T-helper 1 cell treated with Interleukin-12 subunit alpha and Interleukin-12 subunit beta and Interleukin-4 antibody, amounts not matched to agents 30 μg/mL and 1 μg/mL, for 36 hours (primary cell): ENCODE measurements at regions not wholly inside any gene's neighbourhood (a gene's known extent, or its start where the extent isn't known, plus 50 kb on each side); places are given as distances from the start of the nearest gene placed in this dataset.

Source experiments
- H3K27ac Mint-ChIP-seq: one replicate; pipeline ENCODE4 v1.8.0; 2021; ENCODE audit warnings: mild to moderate bottlenecking, mixed read lengths
- H3K27me3 Mint-ChIP-seq: one replicate; pipeline ENCODE4 v1.8.0; 2021; ENCODE audit warnings: low read depth, mixed read lengths
- H3K36me3 Mint-ChIP-seq: one replicate; pipeline ENCODE4 v1.8.0; 2021; ENCODE audit warnings: low read depth, mixed read lengths
- H3K4me1 Mint-ChIP-seq: one replicate; pipeline ENCODE4 v1.8.0; 2021; ENCODE audit warnings: low read depth, mixed read lengths
- H3K4me3 Mint-ChIP-seq: one replicate; pipeline ENCODE4 v1.8.0; 2021; ENCODE audit warnings: mild to moderate bottlenecking, moderate library complexity, mixed read lengths
- H3K9me3 Mint-ChIP-seq: one replicate; pipeline ENCODE4 v1.8.0; 2021; ENCODE audit warnings: mixed read lengths

GRCh38 chr5:167684251-167684650, 607.2 kb upstream of the WWC1 start:
- no peaks in the 10 kb centered on the region for H3K27me3 Mint-ChIP-seq
- no peaks in the 10 kb centered on the region for H3K4me1 Mint-ChIP-seq
- H3K36me3 Mint-ChIP-seq = no peaks in the 10 kb centered on the region
- H3K4me3 Mint-ChIP-seq = no peak overlapping the region
- H3K27ac Mint-ChIP-seq = no peak overlapping the region
- no peaks in the 10 kb centered on the region for H3K9me3 Mint-ChIP-seq

- H3K4me3 Mint-ChIP-seq = no peak overlapping the region
- peaks cover 4% of the 10 kb centered on the region for H3K9me3 Mint-ChIP-seq
Measured at GRCh38 chr5:167688341-167689130, 602.9 kb upstream of the WWC1 start.

GRCh38 chr5:167694325-167695147, 596.9 kb upstream of the WWC1 start:
- Mint-ChIP-seq H3K27me3 (no peaks in the 10 kb centered on the region), H3K27ac (no peak overlapping the region), H3K4me3 (no peak overlapping the region), H3K9me3 (peaks cover 4% of the 10 kb centered on the region), H3K36me3 (no peaks in the 10 kb centered on the region), H3K4me1 (no peaks in the 10 kb centered on the region)

More at GRCh38 chr5:167688341-167689130, 602.9 kb upstream of the WWC1 start:
- Mint-ChIP-seq H3K36me3 (no peaks in the 10 kb centered on the region), H3K27me3 (no peaks in the 10 kb centered on the region), H3K4me1 (no peaks in the 10 kb centered on the region), H3K27ac (no peak overlapping the region)

GRCh38 chr5:167696558-167697314, 594.7 kb upstream of the WWC1 start:
- Mint-ChIP-seq H3K4me3 (no peak overlapping the region), H3K9me3 (peaks cover 4% of the 10 kb centered on the region), H3K27me3 (no peaks in the 10 kb centered on the region), H3K27ac (no peak overlapping the region), H3K4me1 (no peaks in the 10 kb centered on the region), H3K36me3 (no peaks in the 10 kb centered on the region)

- no peak overlapping the region for H3K4me3 Mint-ChIP-seq
- H3K27me3 Mint-ChIP-seq = no peaks in the 10 kb centered on the region
- no peak overlapping the region for H3K27ac Mint-ChIP-seq
- no peaks in the 10 kb centered on the region for H3K9me3 Mint-ChIP-seq
- H3K4me1 Mint-ChIP-seq = no peaks in the 10 kb centered on the region
- H3K36me3 Mint-ChIP-seq = no peaks in the 10 kb centered on the region
Measured at GRCh38 chr5:167699432-167699831, 592.0 kb upstream of the WWC1 start.

GRCh38 chr5:167701051-167701450, 590.4 kb upstream of the WWC1 start:
- Mint-ChIP-seq H3K9me3 (no peaks in the 10 kb centered on the region), H3K27me3 (no peaks in the 10 kb centered on the region), H3K4me3 (no peak overlapping the region), H3K36me3 (no peaks in the 10 kb centered on the region), H3K4me1 (no peaks in the 10 kb centered on the region), H3K27ac (no peak overlapping the region)

- no peaks in the 10 kb centered on the region for H3K4me1 Mint-ChIP-seq
- no peaks in the 10 kb centered on the region for H3K9me3 Mint-ChIP-seq
- H3K36me3 Mint-ChIP-seq = no peaks in the 10 kb centered on the region
- no peaks in the 10 kb centered on the region for H3K27me3 Mint-ChIP-seq
- H3K4me3 Mint-ChIP-seq = no peak overlapping the region
- H3K27ac Mint-ChIP-seq = no peak overlapping the region
Measured at GRCh38 chr5:167702014-167702413, 589.4 kb upstream of the WWC1 start.

- Mint-ChIP-seq H3K27ac (no peak overlapping the region), H3K9me3 (no peaks in the 10 kb centered on the region), H3K27me3 (no peaks in the 10 kb centered on the region), H3K36me3 (no peaks in the 10 kb centered on the region), H3K4me3 (no peak overlapping the region), H3K4me1 (no peaks in the 10 kb centered on the region)
Measured at GRCh38 chr5:167708449-167708848, 583.0 kb upstream of the WWC1 start.

- H3K4me1 Mint-ChIP-seq = no peaks in the 10 kb centered on the region
- no peaks in the 10 kb centered on the region for H3K36me3 Mint-ChIP-seq
- H3K9me3 Mint-ChIP-seq = no peaks in the 10 kb centered on the region
- no peak overlapping the region for H3K4me3 Mint-ChIP-seq
- H3K27me3 Mint-ChIP-seq = no peaks in the 10 kb centered on the region
- no peak overlapping the region for H3K27ac Mint-ChIP-seq
Measured at GRCh38 chr5:167709625-167710024, 581.8 kb upstream of the WWC1 start.

GRCh38 chr5:167710444-167711073, 580.9 kb upstream of the WWC1 start:
- Mint-ChIP-seq H3K27ac (no peak overlapping the region), H3K4me1 (no peaks in the 10 kb centered on the region), H3K4me3 (no peak overlapping the region), H3K27me3 (no peaks in the 10 kb centered on the region), H3K36me3 (no peaks in the 10 kb centered on the region), H3K9me3 (no peaks in the 10 kb centered on the region)

GRCh38 chr5:167712986-167713585, 578.4 kb upstream of the WWC1 start:
- Mint-ChIP-seq H3K27ac (no peak overlapping the region), H3K27me3 (no peaks in the 10 kb centered on the region), H3K9me3 (no peaks in the 10 kb centered on the region), H3K36me3 (no peaks in the 10 kb centered on the region), H3K4me1 (no peaks in the 10 kb centered on the region), H3K4me3 (no peak overlapping the region)

GRCh38 chr5:167713896-167714295, 577.5 kb upstream of the WWC1 start:
- no peaks in the 10 kb centered on the region for H3K4me1 Mint-ChIP-seq
- H3K27me3 Mint-ChIP-seq = no peaks in the 10 kb centered on the region
- H3K27ac Mint-ChIP-seq = no peak overlapping the region
- H3K36me3 Mint-ChIP-seq = no peaks in the 10 kb centered on the region
- H3K9me3 Mint-ChIP-seq = no peaks in the 10 kb centered on the region
- no peak overlapping the region for H3K4me3 Mint-ChIP-seq

GRCh38 chr5:167716126-167716775, 575.2 kb upstream of the WWC1 start:
- Mint-ChIP-seq H3K4me3 (no peak overlapping the region), H3K27ac (no peak overlapping the region), H3K36me3 (no peaks in the 10 kb centered on the region), H3K9me3 (no peaks in the 10 kb centered on the region), H3K4me1 (no peaks in the 10 kb centered on the region), H3K27me3 (no peaks in the 10 kb centered on the region)
